ENCODE measurements at regions not wholly inside any gene's neighbourhood (a gene's known extent, or its start where the extent isn't known, plus 50 kb on each side); places are given as distances from the start of the nearest gene placed in this dataset.

DNA sequence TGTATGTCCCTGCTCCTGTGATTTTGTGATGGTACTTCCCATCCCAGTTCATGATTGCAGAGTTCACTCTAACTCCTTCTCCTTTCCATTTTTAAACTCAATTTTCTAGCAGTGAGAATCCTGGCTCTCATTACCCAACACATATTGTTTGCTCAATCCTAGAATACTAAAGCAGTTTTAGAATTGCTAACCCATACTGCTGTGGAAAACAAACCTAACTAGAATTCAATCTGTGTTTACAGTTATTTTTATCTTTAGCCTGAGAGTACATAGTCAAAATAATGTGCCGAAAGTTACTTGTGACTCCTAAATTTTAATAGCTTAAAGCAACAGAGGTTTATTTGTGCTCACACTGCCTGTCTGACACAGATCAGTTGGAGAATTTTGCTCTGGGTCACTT is 508.0 kb downstream of the AACS start:
- intact Hi-C loops (cut with micrococcal nuclease) (no loop called here), dilution Hi-C loops (cut with MboI; ENCODE audit: extremely low pct_ligation_motif_present, low sequenced_read_pairs) (no loop called here)
- TF ChIP-seq, protein P1, sequence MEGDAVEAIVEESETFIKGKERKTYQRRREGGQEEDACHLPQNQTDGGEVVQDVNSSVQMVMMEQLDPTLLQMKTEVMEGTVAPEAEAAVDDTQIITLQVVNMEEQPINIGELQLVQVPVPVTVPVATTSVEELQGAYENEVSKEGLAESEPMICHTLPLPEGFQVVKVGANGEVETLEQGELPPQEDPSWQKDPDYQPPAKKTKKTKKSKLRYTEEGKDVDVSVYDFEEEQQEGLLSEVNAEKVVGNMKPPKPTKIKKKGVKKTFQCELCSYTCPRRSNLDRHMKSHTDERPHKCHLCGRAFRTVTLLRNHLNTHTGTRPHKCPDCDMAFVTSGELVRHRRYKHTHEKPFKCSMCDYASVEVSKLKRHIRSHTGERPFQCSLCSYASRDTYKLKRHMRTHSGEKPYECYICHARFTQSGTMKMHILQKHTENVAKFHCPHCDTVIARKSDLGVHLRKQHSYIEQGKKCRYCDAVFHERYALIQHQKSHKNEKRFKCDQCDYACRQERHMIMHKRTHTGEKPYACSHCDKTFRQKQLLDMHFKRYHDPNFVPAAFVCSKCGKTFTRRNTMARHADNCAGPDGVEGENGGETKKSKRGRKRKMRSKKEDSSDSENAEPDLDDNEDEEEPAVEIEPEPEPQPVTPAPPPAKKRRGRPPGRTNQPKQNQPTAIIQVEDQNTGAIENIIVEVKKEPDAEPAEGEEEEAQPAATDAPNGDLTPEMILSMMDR (IDR thresholded peaks at IDR 0.05; ENCODE audit: extremely low read depth in 1 of 2, insufficient read depth in 1 of 2, low read depth in 1 of 2, low read length in 2 of 2), result no peak
- TF ChIP-seq EZH2 (IDR thresholded peaks at IDR 0.05; ENCODE audit: borderline replicate concordance, low read depth, low read length, severe bottlenecking) (no peak), FOS (IDR thresholded peaks at IDR 0.05; ENCODE audit: borderline replicate concordance, insufficient read depth, low read length) (no peak), MYC (IDR thresholded peaks at IDR 0.05; ENCODE audit: low read depth, low read length) (no peak), POLR2A (IDR thresholded peaks at IDR 0.05; ENCODE audit: low read depth, low read length) (no peak), GATA2 (IDR thresholded peaks at IDR 0.05; ENCODE audit: insufficient read depth, insufficient read length, low read depth, low read length) (no peak), JUN (IDR thresholded peaks at IDR 0.05; ENCODE audit: borderline replicate concordance, insufficient read depth, insufficient read length, low read depth) (no peak), POLR2AphosphoS5 (IDR thresholded peaks at IDR 0.05; ENCODE audit: insufficient read depth, low read depth, low read length) (no peak)
- TF ChIP-seq, protein P2, sequence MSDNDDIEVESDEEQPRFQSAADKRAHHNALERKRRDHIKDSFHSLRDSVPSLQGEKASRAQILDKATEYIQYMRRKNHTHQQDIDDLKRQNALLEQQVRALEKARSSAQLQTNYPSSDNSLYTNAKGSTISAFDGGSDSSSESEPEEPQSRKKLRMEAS (IDR thresholded peaks at IDR 0.05; ENCODE audit: insufficient read depth, insufficient read length), result no peak
- no peaks in the 10 kb centered on the region for H4K20me1 ChIP-seq (replicated peaks; ENCODE audit: control insufficient read depth, extremely low read depth, insufficient read depth, low read length)
- no peak overlapping the region for H2AFZ ChIP-seq (ENCODE audit: low read depth, low read length)
- no peak overlapping the region for H3K27ac ChIP-seq (ENCODE audit: insufficient read depth, low read depth, low read length)
- no peak overlapping the region for H3K4me2 ChIP-seq (ENCODE audit: insufficient read depth, low read length)
- FAIRE-seq (no peak), DNase-seq (ENCODE audit: low read depth, low spot score) (no peak)
- no TSS peak for BruUV-seq (replicated peaks)
- H3K4me1 ChIP-seq (ENCODE audit: control insufficient read depth, extremely low read depth, insufficient read depth, low read length), result no peaks in the 10 kb centered on the region
- H3K27me3 ChIP-seq (ENCODE audit: control insufficient read depth in 2 of 2, insufficient read depth in 2 of 2, low read length in 2 of 2), result no peaks in the 10 kb centered on the region
- H3K36me3 ChIP-seq (ENCODE audit: control insufficient read depth in 2 of 2, extremely low read depth in 1 of 2, insufficient read depth in 2 of 2, low read length in 2 of 2), result no peaks in the 10 kb centered on the region
- POLR2A ChIA-PET, result no interaction called here
- no peak overlapping the region for H3K4me3 ChIP-seq (replicated peaks in 1 of 3; ENCODE audit: insufficient read depth in 1 of 3, low read depth in 1 of 3, low read length in 3 of 3)
- H3K79me2 ChIP-seq (ENCODE audit: control insufficient read depth, insufficient read depth, low read length), result no peaks in the 10 kb centered on the region
- peaks cover 2% of the 10 kb centered on the region for H3K9me3 ChIP-seq (replicated peaks; ENCODE audit: control insufficient read depth, insufficient read depth, low read length)
- no peaks in the 10 kb centered on the region for H3K9me1 ChIP-seq (replicated peaks; ENCODE audit: control insufficient read depth, extremely low read depth, insufficient read depth, low read length)
- no peak overlapping the region for H3K9ac ChIP-seq (replicated peaks; ENCODE audit: extremely low read depth, insufficient read depth, low read length)
- CTCF ChIA-PET, result no interaction called here

All from endothelial cell of umbilical vein (primary cell).